Ishikawa (cell line): ENCODE measurements at regions not wholly inside any gene's neighbourhood (a gene's known extent, or its start where the extent isn't known, plus 50 kb on each side); places are given as distances from the start of the nearest gene placed in this dataset.

Experiments used
- CEBPB ChIP-seq: IDR thresholded peaks from 2 replicates; pipeline ENCODE4 v1.6.1; 2012
- CREB1 ChIP-seq: IDR thresholded peaks from 2 replicates; pipeline ENCODE4 v1.6.1; 2012; ENCODE audit warnings: low read depth
- EGR1 ChIP-seq: IDR thresholded peaks from 2 replicates; pipeline ENCODE4 v1.6.1; 2012
- EP300 ChIP-seq: IDR thresholded peaks from 2 replicates; pipeline ENCODE4 v1.6.1; 2012; ENCODE audit warnings: borderline replicate concordance
- FOXM1 ChIP-seq: IDR thresholded peaks from 2 replicates; pipeline ENCODE4 v1.6.1; 2012; ENCODE audit warnings: low read depth, borderline replicate concordance
- MAX ChIP-seq: IDR thresholded peaks from 2 replicates; pipeline ENCODE4 v1.6.1; 2012
- NFIC ChIP-seq: IDR thresholded peaks from 2 replicates; pipeline ENCODE4 v1.6.1; 2012
- RAD21 ChIP-seq: IDR thresholded peaks from 2 replicates; pipeline ENCODE4 v1.6.1; 2012; ENCODE audit warnings: low read depth
- REST ChIP-seq: IDR thresholded peaks from 2 replicates; pipeline ENCODE4 v1.6.1; 2012; ENCODE audit warnings: low read depth, mild to moderate bottlenecking
- TAF1 ChIP-seq: IDR thresholded peaks from 2 replicates; pipeline ENCODE4 v1.6.1; 2012; ENCODE audit warnings: low read depth, mild to moderate bottlenecking
- TCF12 ChIP-seq: IDR thresholded peaks from 2 replicates; pipeline ENCODE4 v1.6.1; 2012; ENCODE audit warnings: low read depth
- TEAD4 ChIP-seq: IDR thresholded peaks from 2 replicates; pipeline ENCODE4 v1.6.1; 2012
- USF1 ChIP-seq: IDR thresholded peaks from 2 replicates; pipeline ENCODE4 v1.6.1; 2012
- YY1 ChIP-seq: IDR thresholded peaks from 2 replicates; pipeline ENCODE4 v1.6.1; 2012; ENCODE audit warnings: low read depth
- ZBTB7A ChIP-seq: IDR thresholded peaks from 2 replicates; pipeline ENCODE4 v1.6.1; 2012; ENCODE audit warnings: low read depth

DNA sequence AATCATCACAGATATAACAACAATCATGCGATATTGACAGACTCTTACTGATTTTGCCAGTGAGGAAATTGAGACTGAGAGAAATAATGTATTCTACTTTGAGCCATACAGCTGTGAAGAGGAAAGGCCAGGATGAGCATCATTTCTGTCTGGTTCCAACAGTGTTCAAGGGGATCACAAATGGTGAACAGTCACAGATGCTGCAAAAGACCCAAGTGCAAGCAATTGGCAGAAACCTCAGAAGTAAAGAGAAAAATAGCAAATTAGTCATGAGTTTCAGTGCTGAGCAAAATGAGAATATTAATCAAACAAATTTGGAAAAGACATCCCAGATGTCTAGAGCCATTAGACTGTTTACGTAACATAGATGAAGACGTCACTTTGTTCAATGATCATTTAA, 114.1 kb downstream of the RAB38 start:
- TF ChIP-seq YY1 (no peak), RAD21 (no peak), FOXM1 (no peak), USF1 (no peak)

DNA sequence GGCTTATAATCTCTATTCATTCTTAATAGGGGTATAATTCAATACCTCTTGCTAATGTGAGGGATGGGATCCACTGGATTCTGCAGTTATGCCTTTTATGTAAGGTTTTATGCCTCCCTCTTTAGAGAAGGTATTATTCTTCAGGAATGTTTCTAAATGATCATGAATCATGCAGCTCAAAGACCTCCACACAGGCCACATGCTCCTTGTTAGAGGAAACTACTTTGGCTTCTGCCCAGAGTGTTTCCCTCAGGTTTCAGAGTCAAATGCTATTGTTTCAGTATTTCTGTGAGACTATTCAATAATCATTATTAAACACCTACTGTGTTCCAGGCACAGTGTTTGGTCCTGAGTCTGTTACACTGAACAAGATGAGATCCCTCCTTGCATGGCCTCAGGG, 115.9 kb downstream of the RAB38 start:
- no peak for TF ChIP-seq YY1
- TF ChIP-seq EGR1: no peak
- TF ChIP-seq USF1: no peak
- TF ChIP-seq TEAD4: no peak
- no peak for TF ChIP-seq EP300
- no peak for TF ChIP-seq CREB1
- no peak for TF ChIP-seq TAF1
- no peak for TF ChIP-seq RAD21
- TF ChIP-seq CEBPB: no peak
- no peak for TF ChIP-seq ZBTB7A
- TF ChIP-seq TCF12: no peak
- no peak for TF ChIP-seq FOXM1
- TF ChIP-seq MAX: no peak
- no peak for TF ChIP-seq REST
- TF ChIP-seq NFIC: no peak

- TF ChIP-seq TCF12: no peak
- no peak for TF ChIP-seq TEAD4
- no peak for TF ChIP-seq EP300
- TF ChIP-seq MAX: no peak
- TF ChIP-seq CREB1: no peak
- TF ChIP-seq EGR1: no peak
- TF ChIP-seq TAF1: no peak
- TF ChIP-seq CEBPB: no peak
- no peak for TF ChIP-seq ZBTB7A
- TF ChIP-seq REST: no peak
- TF ChIP-seq FOXM1: no peak
- no peak for TF ChIP-seq YY1
- TF ChIP-seq USF1: no peak
- TF ChIP-seq NFIC: no peak
- no peak for TF ChIP-seq RAD21
Measured at GRCh38 chr11:88051396-88051795, 123.8 kb downstream of the RAB38 start.

- TF ChIP-seq REST: no peak
- no peak for TF ChIP-seq TCF12
- TF ChIP-seq EP300: no peak
- no peak for TF ChIP-seq TEAD4
- TF ChIP-seq FOXM1: no peak
- no peak for TF ChIP-seq EGR1
- TF ChIP-seq YY1: no peak
- TF ChIP-seq MAX: no peak
- no peak for TF ChIP-seq NFIC
Measured at GRCh38 chr11:88050247-88050646, 125.0 kb downstream of the RAB38 start.
